Activated CD8-positive, alpha-beta memory T cell treated with anti-CD3 and anti-CD28 coated beads, Interleukin-2, amount 50 U/mL, for 24 hours (primary cell): ENCODE measurements at regions not wholly inside any gene's neighbourhood (a gene's known extent, or its start where the extent isn't known, plus 50 kb on each side); places are given as distances from the start of the nearest gene placed in this dataset.
A peak's percentile ranks its signal among the peaks of the same experiment; 100 is the strongest.
"Not testable (repeated sequence)": the region's sequence is repeated elsewhere in the genome, so short reads cannot be mapped to it uniquely, and the experiment has no call there.

ENCODE experiments used
- DNase-seq: peaks from one replicate; pipeline ENCODE4 v3.0.0-alpha.2; 2020; ENCODE audit errors: extremely low read depth

GRCh38 chr2:109690822-109691541 is 76.8 kb downstream of the SOWAHC start:
- DNase-seq, result no peak

GRCh38 chr2:109692013-109692743 is 78.0 kb downstream of the SOWAHC start:
- no peak for DNase-seq

GRCh38 chr2:109692831-109693230 is 78.7 kb downstream of the SOWAHC start:
- DNase-seq, result not testable (repeated sequence)

- DNase-seq, result peak; percentile 5
Observed at GRCh38 chr2:109693292-109693691, 79.1 kb downstream of the SOWAHC start.

- DNase-seq, result no peak
Observed at GRCh38 chr2:109694190-109694589, 80.0 kb downstream of the SOWAHC start.

- no peak for DNase-seq
Observed at GRCh38 chr2:109695290-109695689, 81.1 kb downstream of the SOWAHC start.

- no peak for DNase-seq
Observed at GRCh38 chr2:109699646-109700045, 85.5 kb downstream of the SOWAHC start.

- no peak for DNase-seq
Observed at GRCh38 chr2:109700680-109701274, 86.6 kb downstream of the SOWAHC start.

GRCh38 chr2:109701362-109701761 is 87.2 kb downstream of the SOWAHC start:
- DNase-seq, result no peak

- DNase-seq, result no peak
Observed at GRCh38 chr2:109702250-109702985, 88.3 kb downstream of the SOWAHC start.

- DNase-seq, result no peak
Observed at GRCh38 chr2:109703077-109703476, 88.9 kb downstream of the SOWAHC start.

- no peak for DNase-seq
Observed at GRCh38 chr2:109703798-109704197, 89.6 kb downstream of the SOWAHC start.

GRCh38 chr2:109707281-109708147 is 86.6 kb upstream of the RGPD5 start:
- DNase-seq, result no peak

- DNase-seq, result no peak
Observed at GRCh38 chr2:109710505-109711229, 83.4 kb upstream of the RGPD5 start.

- no peak for DNase-seq
Observed at GRCh38 chr2:109711230-109712122, 82.6 kb upstream of the RGPD5 start.

GRCh38 chr2:109712123-109712449 is 82.0 kb upstream of the RGPD5 start:
- DNase-seq, result no peak

- DNase-seq, result no peak
Observed at GRCh38 chr2:109712746-109713145, 81.4 kb upstream of the RGPD5 start.

GRCh38 chr2:109715313-109715805 is 78.7 kb upstream of the RGPD5 start:
- no peak for DNase-seq

GRCh38 chr2:109716596-109716995 is 77.5 kb upstream of the RGPD5 start:
- not testable (repeated sequence) for DNase-seq
